Rectal smooth muscle tissue (tissue), 1 donor: ENCODE measurements at regions not wholly inside any gene's neighbourhood (a gene's known extent, or its start where the extent isn't known, plus 50 kb on each side); places are given as distances from the start of the nearest gene placed in this dataset.

Source experiments
- H3K27ac ChIP-seq: one replicate; pipeline ENCODE4 v1.7.0; 2013; ENCODE audit warnings: low read depth, low read length, inconsistent platforms
- H3K27me3 ChIP-seq: one replicate; pipeline ENCODE4 v1.7.0; 2013; ENCODE audit warnings: low read length; ENCODE audit not compliant: control insufficient read depth, insufficient read depth
- H3K36me3 ChIP-seq: one replicate; pipeline ENCODE4 v1.7.0; 2013; ENCODE audit warnings: low read length; ENCODE audit not compliant: control insufficient read depth, insufficient read depth
- H3K4me1 ChIP-seq: one replicate; pipeline ENCODE4 v1.7.0; 2013; ENCODE audit warnings: low read length; ENCODE audit not compliant: control insufficient read depth, insufficient read depth
- H3K4me3 ChIP-seq: one replicate; pipeline ENCODE4 v1.7.0; 2013; ENCODE audit warnings: low read length
- H3K9ac ChIP-seq: one replicate; pipeline ENCODE4 v1.7.0; 2013; ENCODE audit warnings: low read length

DNA sequence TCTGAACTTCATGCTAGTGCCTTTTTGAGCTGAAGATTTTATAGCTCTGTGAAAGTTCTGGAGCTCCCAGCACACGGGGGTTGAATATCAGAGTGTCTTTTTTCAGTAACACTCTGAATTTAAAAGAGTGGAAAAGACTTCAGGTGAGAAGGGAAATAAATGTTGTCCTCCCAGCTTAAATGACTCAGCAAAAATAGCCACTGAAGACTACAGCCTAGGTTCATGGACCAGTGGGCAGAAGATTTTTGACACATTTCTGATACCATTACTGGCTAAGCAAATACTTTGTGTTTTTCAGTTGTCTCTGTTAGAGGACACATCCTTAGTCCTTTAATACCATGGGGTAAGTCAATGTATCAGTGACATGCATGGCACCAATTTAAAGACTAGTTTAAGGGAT is 338.5 kb upstream of the SPTLC3 start:
- no peaks in the 10 kb centered on the region for H3K4me1 ChIP-seq
- no peak overlapping the region for H3K27ac ChIP-seq
- H3K9ac ChIP-seq = no peak overlapping the region
- no peaks in the 10 kb centered on the region for H3K27me3 ChIP-seq
- H3K36me3 ChIP-seq = no peaks in the 10 kb centered on the region
- no peak overlapping the region for H3K4me3 ChIP-seq

- H3K4me1 ChIP-seq = no peaks in the 10 kb centered on the region
- H3K9ac ChIP-seq = no peak overlapping the region
These were observed 335.4 kb upstream of the SPTLC3 start for GRCh38 chr20:12673352-12673751.

DNA sequence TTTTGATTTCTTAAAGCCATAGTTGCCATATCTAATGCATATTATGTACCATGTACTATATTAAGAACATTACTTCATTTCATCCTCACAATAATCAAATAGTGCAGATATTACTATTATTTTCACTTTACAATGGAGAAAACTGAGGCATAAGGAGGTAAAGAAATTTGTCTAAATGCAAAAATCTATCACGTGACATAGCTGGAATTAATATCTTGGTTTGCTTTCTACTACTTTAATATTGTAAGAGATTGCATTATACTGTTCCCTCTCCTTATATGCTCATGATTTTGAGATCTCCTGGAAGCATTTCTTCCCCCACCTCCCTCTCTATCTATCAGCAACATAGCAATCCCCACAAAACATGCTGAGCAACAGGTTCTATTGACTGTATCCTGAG is 330.8 kb upstream of the SPTLC3 start:
- H3K9ac ChIP-seq = no peak overlapping the region
- H3K4me3 ChIP-seq = no peak overlapping the region
- H3K27ac ChIP-seq = no peak overlapping the region
- H3K36me3 ChIP-seq = no peaks in the 10 kb centered on the region
- no peaks in the 10 kb centered on the region for H3K27me3 ChIP-seq
- no peaks in the 10 kb centered on the region for H3K4me1 ChIP-seq

More at GRCh38 chr20:12673352-12673751, 335.4 kb upstream of the SPTLC3 start:
- Histone ChIP-seq H3K27me3 (no peaks in the 10 kb centered on the region), H3K36me3 (no peaks in the 10 kb centered on the region), H3K4me3 (no peak overlapping the region), H3K27ac (no peak overlapping the region)

- no peak overlapping the region for H3K9ac ChIP-seq
- no peaks in the 10 kb centered on the region for H3K4me1 ChIP-seq
- H3K27me3 ChIP-seq = no peaks in the 10 kb centered on the region
- no peak overlapping the region for H3K4me3 ChIP-seq
- H3K36me3 ChIP-seq = no peaks in the 10 kb centered on the region
- no peak overlapping the region for H3K27ac ChIP-seq
These were observed 329.3 kb upstream of the SPTLC3 start for GRCh38 chr20:12679447-12679846.

- no peaks in the 10 kb centered on the region for H3K27me3 ChIP-seq
- no peaks in the 10 kb centered on the region for H3K4me1 ChIP-seq
- H3K4me3 ChIP-seq = no peak overlapping the region
- no peak overlapping the region for H3K27ac ChIP-seq
- no peak overlapping the region for H3K9ac ChIP-seq
- no peaks in the 10 kb centered on the region for H3K36me3 ChIP-seq
These were observed 326.2 kb upstream of the SPTLC3 start for GRCh38 chr20:12682613-12683012.

- H3K4me3 ChIP-seq = no peak overlapping the region
- H3K4me1 ChIP-seq = no peaks in the 10 kb centered on the region
- H3K36me3 ChIP-seq = no peaks in the 10 kb centered on the region
- H3K9ac ChIP-seq = no peak overlapping the region
- no peak overlapping the region for H3K27ac ChIP-seq
- no peaks in the 10 kb centered on the region for H3K27me3 ChIP-seq
These were observed 321.3 kb upstream of the SPTLC3 start for GRCh38 chr20:12687476-12687875.

DNA sequence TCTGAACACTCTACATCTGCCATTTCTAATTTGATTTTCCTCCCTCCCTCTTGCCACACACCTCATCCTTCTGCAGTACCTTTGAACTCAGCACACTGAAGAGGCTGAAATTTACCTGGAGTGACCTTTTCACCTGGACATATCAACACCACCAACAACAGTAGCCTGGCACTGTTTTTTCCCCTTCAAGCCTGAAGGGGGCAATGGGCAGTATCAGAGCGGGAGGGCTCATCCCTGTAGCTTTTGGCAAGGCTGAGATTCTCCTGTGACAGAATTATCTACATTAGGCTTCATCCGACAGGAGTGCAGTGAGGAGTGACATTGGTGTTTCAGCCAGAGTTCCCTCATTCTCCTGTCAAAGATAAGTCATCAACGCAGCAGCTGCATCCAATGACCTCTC is 312.8 kb upstream of the SPTLC3 start:
- no peaks in the 10 kb centered on the region for H3K4me1 ChIP-seq
- H3K4me3 ChIP-seq = no peak overlapping the region
- H3K27ac ChIP-seq = no peak overlapping the region
- no peaks in the 10 kb centered on the region for H3K36me3 ChIP-seq
- H3K27me3 ChIP-seq = no peaks in the 10 kb centered on the region
- no peak overlapping the region for H3K9ac ChIP-seq

DNA sequence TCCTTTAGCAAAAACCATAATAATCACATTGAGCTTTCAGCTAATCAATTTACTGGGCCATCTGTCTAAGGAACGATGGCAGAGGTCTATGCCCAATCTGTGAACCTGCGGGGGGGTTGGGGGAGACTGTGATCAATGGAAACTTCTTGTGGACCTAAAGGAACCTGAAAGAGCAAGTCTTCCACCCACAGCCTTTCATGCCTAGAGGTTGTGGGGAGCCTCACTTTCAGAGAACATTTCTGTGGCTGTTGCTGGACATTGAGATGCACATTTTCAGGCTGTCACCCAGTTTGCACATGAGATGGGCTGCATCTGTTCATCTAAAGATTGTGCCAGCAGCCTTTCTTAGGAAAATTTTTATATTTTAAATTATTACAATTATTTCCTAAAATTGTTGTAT is 310.0 kb upstream of the SPTLC3 start:
- Histone ChIP-seq H3K36me3 (no peaks in the 10 kb centered on the region), H3K4me3 (no peak overlapping the region), H3K9ac (no peak overlapping the region), H3K27me3 (no peaks in the 10 kb centered on the region), H3K27ac (no peak overlapping the region), H3K4me1 (no peaks in the 10 kb centered on the region)

GRCh38 chr20:12699374-12700228 is 309.2 kb upstream of the SPTLC3 start:
- Histone ChIP-seq H3K4me1 (no peaks in the 10 kb centered on the region), H3K4me3 (no peak overlapping the region), H3K27me3 (no peaks in the 10 kb centered on the region), H3K36me3 (no peaks in the 10 kb centered on the region), H3K9ac (no peak overlapping the region), H3K27ac (no peak overlapping the region)

GRCh38 chr20:12700701-12701100 is 308.1 kb upstream of the SPTLC3 start:
- Histone ChIP-seq H3K4me3 (no peak overlapping the region), H3K9ac (no peak overlapping the region), H3K27ac (no peak overlapping the region), H3K27me3 (no peaks in the 10 kb centered on the region), H3K36me3 (no peaks in the 10 kb centered on the region), H3K4me1 (no peaks in the 10 kb centered on the region)

DNA sequence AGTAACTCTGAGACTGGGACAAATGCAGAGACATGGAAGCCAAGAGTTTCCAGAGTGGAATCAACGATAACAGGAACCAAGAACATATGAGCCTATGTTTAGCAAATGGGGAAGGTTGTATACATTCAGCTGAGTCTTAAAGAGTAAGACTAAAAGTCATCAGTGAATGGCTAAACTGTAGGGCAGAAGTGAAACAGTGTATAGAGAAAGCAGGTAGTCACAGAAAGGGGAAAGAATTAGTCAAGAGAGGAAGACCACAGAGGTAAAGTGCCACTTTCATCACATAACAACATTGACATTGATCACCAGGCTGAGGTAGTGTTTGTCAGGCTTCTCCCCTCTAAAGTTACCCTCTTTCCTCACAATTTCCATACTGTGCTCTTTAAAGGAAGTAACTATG is 306.5 kb upstream of the SPTLC3 start:
- H3K4me3 ChIP-seq = no peak overlapping the region
- H3K9ac ChIP-seq = no peak overlapping the region
- no peaks in the 10 kb centered on the region for H3K36me3 ChIP-seq
- H3K4me1 ChIP-seq = no peaks in the 10 kb centered on the region
- no peak overlapping the region for H3K27ac ChIP-seq
- no peaks in the 10 kb centered on the region for H3K27me3 ChIP-seq

DNA sequence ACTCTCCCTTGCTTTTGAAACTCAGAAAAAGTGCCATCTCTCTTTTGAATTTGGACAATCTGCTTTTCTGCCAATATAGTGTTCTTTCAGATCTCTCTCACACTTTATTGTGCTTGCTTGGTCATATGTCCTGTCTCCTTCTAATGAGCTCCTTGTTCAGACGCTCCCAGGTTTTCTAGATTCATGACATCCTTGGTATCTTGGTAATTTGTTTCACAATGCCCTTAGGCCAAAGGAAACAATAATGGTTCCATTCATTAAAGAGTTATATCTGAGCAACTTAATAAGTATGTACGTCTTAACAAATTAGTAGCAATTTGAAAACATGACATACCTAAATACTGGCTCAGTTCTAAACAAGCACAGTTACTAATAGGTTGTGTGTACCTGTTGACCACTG is 293.4 kb upstream of the SPTLC3 start:
- H3K36me3 ChIP-seq = no peaks in the 10 kb centered on the region
- H3K27ac ChIP-seq = no peak overlapping the region
- H3K9ac ChIP-seq = no peak overlapping the region
- no peak overlapping the region for H3K4me3 ChIP-seq
- no peaks in the 10 kb centered on the region for H3K27me3 ChIP-seq
- H3K4me1 ChIP-seq = no peaks in the 10 kb centered on the region

DNA sequence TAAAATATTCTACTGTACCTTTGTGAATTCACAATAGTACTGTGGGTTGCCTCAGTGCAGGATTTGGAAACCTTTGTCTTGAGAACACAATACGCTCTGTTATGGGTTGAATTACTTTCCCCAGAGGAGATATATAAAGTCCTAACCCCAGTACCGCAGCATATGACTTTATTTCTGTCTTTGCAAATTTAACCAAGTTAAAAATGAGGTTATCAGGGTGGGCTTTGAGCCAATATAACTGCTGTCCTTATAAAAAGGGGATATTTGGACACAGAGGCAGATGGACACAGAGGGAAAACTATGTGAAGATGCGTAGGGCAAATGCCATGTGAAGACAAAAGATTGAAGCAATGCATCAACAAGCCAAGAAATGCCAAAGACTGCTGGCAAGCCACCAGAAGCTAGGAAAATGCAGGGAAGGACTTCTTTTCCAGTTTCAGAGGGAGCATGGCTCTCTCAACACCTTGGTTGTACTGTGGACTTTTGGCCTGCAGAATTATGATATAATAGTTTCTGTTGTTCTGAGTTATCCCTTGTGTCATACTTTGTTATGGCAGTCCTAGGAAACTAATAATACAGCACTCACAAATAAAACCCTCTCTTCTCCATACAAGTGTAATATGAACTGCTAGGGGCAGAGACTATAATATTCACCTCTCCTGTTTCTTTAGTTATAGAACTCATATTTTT is 292.6 kb upstream of the SPTLC3 start:
- H3K27me3 ChIP-seq = no peaks in the 10 kb centered on the region
- H3K27ac ChIP-seq = no peak overlapping the region
- H3K4me1 ChIP-seq = no peaks in the 10 kb centered on the region
- no peak overlapping the region for H3K9ac ChIP-seq
- H3K36me3 ChIP-seq = no peaks in the 10 kb centered on the region
- no peak overlapping the region for H3K4me3 ChIP-seq
